ENCODE measurements at regions not wholly inside any gene's neighbourhood (a gene's known extent, or its start where the extent isn't known, plus 50 kb on each side); places are given as distances from the start of the nearest gene placed in this dataset.

- ATAC-seq = no peak
- no peak for TF ChIP-seq POLR2A (IDR thresholded peaks at IDR 0.05)
Measured at GRCh38 chr6:128635219-128635618, 114.8 kb upstream of the PTPRK start.

GRCh38 chr6:128632131-128632530 is 111.7 kb upstream of the PTPRK start:
- ATAC-seq = peak in 1 of 4 donors; percentile 22
- no peak for TF ChIP-seq CTCF (IDR thresholded peaks at IDR 0.05)
- TF ChIP-seq POLR2A (IDR thresholded peaks at IDR 0.05) = no peak
- H3K9me3 ChIP-seq = no peaks in the 10 kb centered on the region
- no peaks in the 10 kb centered on the region for H3K4me1 ChIP-seq
- intact Hi-C loops (cut with DNase I) = no loop called here
- DNase-seq = no peak
- no peaks in the 10 kb centered on the region for H3K27me3 ChIP-seq
- WGBS (ENCODE audit: insufficient coverage, low coverage, low lambda C conversion rate, missing lambda C conversion rate) = 17% methylated on average over 2 of the region's 2 CpGs
- no peaks in the 10 kb centered on the region for H3K36me3 ChIP-seq
- no peak overlapping the region for H3K4me3 ChIP-seq
- H3K27ac ChIP-seq = no peak overlapping the region

More at GRCh38 chr6:128635219-128635618, 114.8 kb upstream of the PTPRK start:
- no peak for DNase-seq
- H3K27ac ChIP-seq = no peak overlapping the region
- H3K4me3 ChIP-seq = no peak overlapping the region
- 75% methylated on average over 2 of the region's 2 CpGs for WGBS (ENCODE audit: insufficient coverage, low coverage, low lambda C conversion rate, missing lambda C conversion rate)
- H3K36me3 ChIP-seq = no peaks in the 10 kb centered on the region
- no peaks in the 10 kb centered on the region for H3K9me3 ChIP-seq
- intact Hi-C loops (cut with DNase I) = no loop called here
- H3K4me1 ChIP-seq = no peaks in the 10 kb centered on the region
- H3K27me3 ChIP-seq = no peaks in the 10 kb centered on the region

GRCh38 chr6:128631031-128631430 is 110.6 kb upstream of the PTPRK start:
- H3K4me1 ChIP-seq = no peaks in the 10 kb centered on the region
- no peaks in the 10 kb centered on the region for H3K36me3 ChIP-seq
- ATAC-seq (no peak), DNase-seq (no peak)
- H3K27ac ChIP-seq = no peak overlapping the region
- intact Hi-C loops (cut with DNase I) = no loop called here
- H3K27me3 ChIP-seq = no peaks in the 10 kb centered on the region
- 74% methylated on average over 5 of the region's 5 CpGs for WGBS (ENCODE audit: insufficient coverage, low coverage, low lambda C conversion rate, missing lambda C conversion rate)
- no peaks in the 10 kb centered on the region for H3K9me3 ChIP-seq
- no peak overlapping the region for H3K4me3 ChIP-seq
- no peak for TF ChIP-seq CTCF (IDR thresholded peaks at IDR 0.05)
- no peak for TF ChIP-seq POLR2A (IDR thresholded peaks at IDR 0.05)

GRCh38 chr6:128630213-128630612 is 109.8 kb upstream of the PTPRK start:
- Histone ChIP-seq H3K9me3 (no peaks in the 10 kb centered on the region), H3K36me3 (no peaks in the 10 kb centered on the region), H3K27me3 (no peaks in the 10 kb centered on the region), H3K27ac (no peak overlapping the region), H3K4me1 (no peaks in the 10 kb centered on the region), H3K4me3 (no peak overlapping the region)
- 74% methylated on average over 3 of the region's 3 CpGs for WGBS (ENCODE audit: insufficient coverage, low coverage, low lambda C conversion rate, missing lambda C conversion rate)
- ATAC-seq (no peak), DNase-seq (no peak)
- TF ChIP-seq POLR2A (IDR thresholded peaks at IDR 0.05) (no peak), CTCF (IDR thresholded peaks at IDR 0.05) (no peak)
- intact Hi-C loops (cut with DNase I) = no loop called here

- no peak for DNase-seq
- Histone ChIP-seq H3K36me3 (no peaks in the 10 kb centered on the region), H3K4me3 (no peak overlapping the region), H3K9me3 (no peaks in the 10 kb centered on the region), H3K4me1 (no peaks in the 10 kb centered on the region), H3K27ac (no peak overlapping the region), H3K27me3 (no peaks in the 10 kb centered on the region)
- TF ChIP-seq CTCF (IDR thresholded peaks at IDR 0.05) = no peak
- TF ChIP-seq POLR2A (IDR thresholded peaks at IDR 0.05) = no peak
- WGBS (ENCODE audit: insufficient coverage, low coverage, low lambda C conversion rate, missing lambda C conversion rate) = 50% methylated on average over 1 of the region's 1 CpG
- no peak for ATAC-seq
- intact Hi-C loops (cut with DNase I) = no loop called here
Measured at GRCh38 chr6:128617285-128617684, 96.9 kb upstream of the PTPRK start.

Measured in right lobe of liver (tissue), 6 donors.